HG03103 (cell line): ENCODE measurements at regions not wholly inside any gene's neighbourhood (a gene's known extent, or its start where the extent isn't known, plus 50 kb on each side); places are given as distances from the start of the nearest gene placed in this dataset.
A peak's percentile ranks its signal among the peaks of the same experiment; 100 is the strongest.
"Not testable (repeated sequence)": the region's sequence is repeated elsewhere in the genome, so short reads cannot be mapped to it uniquely, and the experiment has no call there.

ENCODE experiments used
- ATAC-seq: cut with Tn5 transposase; IDR thresholded peaks from one replicate; pipeline ENCODE4 v1.9.1; 2021; ENCODE audit warnings: low read depth; ENCODE audit not compliant: unreplicated experiment

GRCh38 chr7:138249975-138250374, 173.7 kb downstream of the AKR1D1 start:
- ATAC-seq: no peak

GRCh38 chr7:138252666-138253065, 176.4 kb downstream of the AKR1D1 start:
- ATAC-seq: not testable (repeated sequence)

GRCh38 chr7:138254444-138254843, 178.2 kb downstream of the AKR1D1 start:
- no peak for ATAC-seq

- no peak for ATAC-seq
Observed at GRCh38 chr7:138257459-138258196, 181.4 kb downstream of the AKR1D1 start.

- ATAC-seq: no peak
Observed at GRCh38 chr7:138258197-138258559, 181.9 kb downstream of the AKR1D1 start.

- no peak for ATAC-seq
Observed at GRCh38 chr7:138259675-138260074, 183.4 kb downstream of the AKR1D1 start.

GRCh38 chr7:138267934-138268333, 191.7 kb downstream of the AKR1D1 start:
- no peak for ATAC-seq

- no peak for ATAC-seq
Observed at GRCh38 chr7:138276891-138277290, 183.2 kb upstream of the TRIM24 start.

- no peak for ATAC-seq
Observed at GRCh38 chr7:138278601-138279000, 181.5 kb upstream of the TRIM24 start.

- ATAC-seq: no peak
Observed at GRCh38 chr7:138282997-138283396, 177.1 kb upstream of the TRIM24 start.

- ATAC-seq: no peak
Observed at GRCh38 chr7:138285129-138285528, 174.9 kb upstream of the TRIM24 start.

GRCh38 chr7:138286846-138287245, 173.2 kb upstream of the TRIM24 start:
- no peak for ATAC-seq

- ATAC-seq: no peak
Observed at GRCh38 chr7:138287549-138287948, 172.5 kb upstream of the TRIM24 start.

- ATAC-seq: no peak
Observed at GRCh38 chr7:138289082-138289481, 171.0 kb upstream of the TRIM24 start.

- ATAC-seq: no peak
Observed at GRCh38 chr7:138289864-138290263, 170.2 kb upstream of the TRIM24 start.

- ATAC-seq: no peak
Observed at GRCh38 chr7:138292951-138293350, 167.1 kb upstream of the TRIM24 start.

- ATAC-seq: peak; percentile 56
Observed at GRCh38 chr7:138295049-138295637, 164.9 kb upstream of the TRIM24 start.

GRCh38 chr7:138297526-138297925, 162.5 kb upstream of the TRIM24 start:
- ATAC-seq: no peak

GRCh38 chr7:138299066-138299465, 161.0 kb upstream of the TRIM24 start:
- ATAC-seq: no peak

GRCh38 chr7:138303230-138304070, 156.6 kb upstream of the TRIM24 start:
- no peak for ATAC-seq

GRCh38 chr7:138304071-138304320, 156.1 kb upstream of the TRIM24 start:
- no peak for ATAC-seq

GRCh38 chr7:138307633-138308032, 152.4 kb upstream of the TRIM24 start:
- ATAC-seq: no peak
